GM12878 (cell line): ENCODE measurements at regions not wholly inside any gene's neighbourhood (a gene's known extent, or its start where the extent isn't known, plus 50 kb on each side); places are given as distances from the start of the nearest gene placed in this dataset.

Experiments used
- ATAC-seq: fragments of 200-7000 bp; cut with Tn5 transposase; 3 replicates; pipeline ENCODE4 v1.9.1; 2020; ENCODE audit warnings: mild to moderate bottlenecking, moderate library complexity
- BruUV-seq: library from RNA; stranded (reverse); fragments of 400-500 nt; replicated peaks from 2 replicates; lab custom pipeline; 2021; lab: Mats Ljungman, UMichigan
- CTCF ChIA-PET: fragments of 300-600 bp; sonication (Branson Sonifier 250); formaldehyde crosslinking; extraction: SDS; loops from one replicate; lab custom pipeline; 2021; ENCODE audit warnings: inconsistent platforms; lab: Yijun Ruan, JAX
- POLR2A ChIA-PET: fragments of 350-600 bp; formaldehyde crosslinking; extraction: SDS; loops from one replicate; lab custom pipeline; 2021; ENCODE audit warnings: inconsistent platforms; lab: Charles Lee
- RAD21 ChIA-PET: fragments of 300-600 bp; sonication (Branson Sonifier 250); formaldehyde crosslinking; loops from one replicate; lab custom pipeline; 2023; ENCODE audit warnings: antibody characterized with exemption; ENCODE audit not compliant: unreplicated experiment; lab: Charles Lee
- SMC1A ChIA-PET: fragments of 300-600 bp; sonication (Branson Sonifier 250); formaldehyde crosslinking; loops from one replicate; lab custom pipeline; 2023; ENCODE audit not compliant: unreplicated experiment, uncharacterized antibody; lab: Charles Lee
- DNase-seq: peaks from one replicate; pipeline ENCODE4 v3.0.0-alpha.2; 2011; ENCODE audit warnings: low read depth, low spot score
- FAIRE-seq: peaks from 3 replicates; lab custom pipeline; 2011; peaks lifted over from hg19 to GRCh38; lab: Jason Lieb, UNC
- H2AFZ ChIP-seq: 2 replicates; pipeline ENCODE4 v1.6.0; 2011; ENCODE audit warnings: low read depth, low read length, control low read depth; ENCODE audit not compliant: control insufficient read depth
- H3K27ac ChIP-seq: 2 replicates; pipeline ENCODE4 v1.5.1; 2011; ENCODE audit warnings: control low read depth; ENCODE audit not compliant: control insufficient read depth, insufficient read depth
- H3K27me3 ChIP-seq, 2 experiments: replicated peaks in 1 of 2; 2 replicates each; pipeline versions ENCODE4 v1.6.0 to v1.6.1; 2011; ENCODE audit warnings: low read length in 1 of 2; ENCODE audit not compliant: control insufficient read depth in 2 of 2, insufficient read depth in 2 of 2
- H3K36me3 ChIP-seq, 2 experiments: 2 replicates each; pipeline ENCODE4 v1.5.1; 2011; ENCODE audit warnings: low read length in 1 of 2; ENCODE audit not compliant: control insufficient read depth in 2 of 2, insufficient read depth in 2 of 2
- H3K4me1 ChIP-seq: 2 replicates; pipeline ENCODE4 v1.6.1; 2011; ENCODE audit warnings: mild to moderate bottlenecking, low read length, moderate library complexity, mixed read lengths; ENCODE audit not compliant: control insufficient read depth, insufficient read depth
- H3K4me2 ChIP-seq: 2 replicates; pipeline ENCODE4 v1.6.0; 2011; ENCODE audit warnings: control low read depth; ENCODE audit not compliant: control insufficient read depth, insufficient read depth
- H3K4me3 ChIP-seq: fragments of 200-600 bp; sonication (generic); 2 replicates; pipeline ENCODE4 v1.5.1; 2016
- H3K79me2 ChIP-seq: 2 replicates; pipeline ENCODE4 v1.6.0; 2011; ENCODE audit warnings: low read length; ENCODE audit not compliant: control insufficient read depth, insufficient read depth
- H3K9ac ChIP-seq: 2 replicates; pipeline ENCODE4 v1.8.0; 2011; ENCODE audit warnings: low read length, control low read depth, mixed read lengths; ENCODE audit not compliant: control insufficient read depth, insufficient read depth
- H3K9me3 ChIP-seq: replicated peaks from 3 replicates; pipeline ENCODE4 v1.5.1; 2011; ENCODE audit warnings: mild to moderate bottlenecking, low read length; ENCODE audit not compliant: control insufficient read depth, insufficient read depth
- H4K20me1 ChIP-seq: 2 replicates; pipeline ENCODE4 v1.6.0; 2011; ENCODE audit not compliant: control insufficient read depth, insufficient read depth
- CBFB ChIP-seq: IDR thresholded peaks from 2 replicates; pipeline ENCODE4 v1.6.1; 2016; ENCODE audit warnings: antibody characterized with exemption, low read depth
- E2F8 ChIP-seq: fragments of 450-650 bp; IDR thresholded peaks from 2 replicates; pipeline ENCODE4 v1.6.1; 2018; ENCODE audit warnings: mild to moderate bottlenecking, low read depth, moderate library complexity; ENCODE audit not compliant: partially characterized antibody
- FOS ChIP-seq: IDR thresholded peaks from 3 replicates; pipeline ENCODE4 v1.6.1; 2011; ENCODE audit warnings: borderline replicate concordance; ENCODE audit not compliant: insufficient read length; ENCODE audit errors: extremely low read depth
- FOXK2 ChIP-seq: fragments of 450-650 bp; IDR thresholded peaks from 2 replicates; pipeline ENCODE4 v1.6.1; 2017; ENCODE audit warnings: mild to moderate bottlenecking, moderate library complexity
- HCFC1 ChIP-seq: fragments of 150-350 bp; IDR thresholded peaks from 2 replicates; pipeline ENCODE4 v1.6.1; 2014; ENCODE audit warnings: low read length
- IKZF1 ChIP-seq: fragments of 450-650 bp; conservative IDR thresholded peaks from 2 replicates; pipeline ENCODE4 v1.6.1; 2017; ENCODE audit warnings: antibody characterized with exemption, mild to moderate bottlenecking
- KDM1A ChIP-seq: fragments of 200-600 bp; sonication (generic); IDR thresholded peaks from 2 replicates; pipeline ENCODE4 v1.6.1; 2016; ENCODE audit warnings: borderline replicate concordance
- MLLT1 ChIP-seq: fragments of 450-650 bp; IDR thresholded peaks from 2 replicates; pipeline ENCODE4 v1.6.1; 2016; ENCODE audit warnings: mild to moderate bottlenecking
- POLR2AphosphoS5 ChIP-seq: IDR thresholded peaks from 2 replicates; pipeline ENCODE4 v1.6.1; 2011; ENCODE audit warnings: mild to moderate bottlenecking, low read length, inconsistent platforms
- REST ChIP-seq: IDR thresholded peaks from 2 replicates; pipeline ENCODE4 v1.6.1; 2012; ENCODE audit warnings: mild to moderate bottlenecking, low read depth, low read length
- SUPT20H ChIP-seq: IDR thresholded peaks from 2 replicates; pipeline ENCODE4 v1.6.1; 2011; ENCODE audit warnings: low read depth, mild to moderate bottlenecking, low read length, moderate library complexity, borderline replicate concordance; ENCODE audit not compliant: control insufficient read depth
- ZNF384 ChIP-seq: IDR thresholded peaks from 2 replicates; pipeline ENCODE4 v1.6.1; 2012; ENCODE audit warnings: low read depth, mild to moderate bottlenecking, low read length, improper control_type of control experiment, borderline replicate concordance
- WGBS: methylation state at CpG from one replicate; pipeline ENCODE4 v1.1.6; 2016; ENCODE audit warnings: low lambda C conversion rate; ENCODE audit not compliant: insufficient replicate concordance, insufficient coverage; ENCODE audit errors: missing lambda C conversion rate; 5-methylcytosine and 5-hydroxymethylcytosine counted together
- in situ Hi-C: fragments of 300-500 bp; cut with MboI; formaldehyde crosslinking; loops from 9 replicates; pipeline ENCODE4 v1.14.3; 2018; ENCODE audit warnings: mixed read lengths
- intact Hi-C: fragments of 100-400 bp; cut with micrococcal nuclease; formaldehyde crosslinking; loops from one replicate; pipeline ENCODE4 v1.14.2; 2022; ENCODE audit not compliant: unreplicated experiment

GRCh38 chr18:26746826-26747475, 118.6 kb downstream of the AQP4 start:
- Histone ChIP-seq H4K20me1 (no peaks in the 10 kb centered on the region), H3K79me2 (no peaks in the 10 kb centered on the region), H3K27ac (no peak overlapping the region), H3K4me3 (no peak overlapping the region), H3K36me3 (no peaks in the 10 kb centered on the region), H3K27me3 (no peaks in the 10 kb centered on the region), H2AFZ (no peak overlapping the region), H3K9ac (no peak overlapping the region), H3K4me1 (peaks cover 6% of the 10 kb centered on the region), H3K4me2 (no peak overlapping the region), H3K9me3 (no peaks in the 10 kb centered on the region)
- ChIA-PET RAD21 (no interaction called here), CTCF (interaction anchor here (0.6 kb wide), 1 partner anchor 50 kb away, joined by 5 read pairs; no protein-coding TSS in a partner anchor), POLR2A (no interaction called here), SMC1A (no interaction called here)
- ATAC-seq (no peak), FAIRE-seq (no peak), DNase-seq (no peak)
- intact Hi-C loops, result no loop called here
- 64% methylated on average over 10 of the region's 10 CpGs for WGBS
- BruUV-seq, result no TSS peak
- in situ Hi-C loops, result no loop called here
- TF ChIP-seq KDM1A (no peak), HCFC1 (no peak), CBFB (no peak), ZNF384 (no peak), REST (no peak), POLR2AphosphoS5 (no peak), SUPT20H (no peak), IKZF1 (no peak), FOS (no peak), MLLT1 (no peak), E2F8 (no peak), FOXK2 (no peak)
